SK-N-SH treated with all-trans-retinoic acid at 6 μM for 48 hours (cell line): ENCODE measurements at regions not wholly inside any gene's neighbourhood (a gene's known extent, or its start where the extent isn't known, plus 50 kb on each side); places are given as distances from the start of the nearest gene placed in this dataset.

Experiments
- CSRNP3 ChIP-seq: fragments of 250-450 bp; sonication (Bioruptor Pico); IDR thresholded peaks from 2 replicates; pipeline ENCODE4 v1.5.1; 2021; ENCODE audit warnings: mild to moderate bottlenecking, moderate library complexity
- PATZ1 ChIP-seq: fragments of 250-450 bp; sonication (Bioruptor Pico); IDR thresholded peaks from 2 replicates; pipeline ENCODE4 v1.8.0; 2020; ENCODE audit warnings: mild to moderate bottlenecking, moderate library complexity, borderline replicate concordance
- POU6F1 ChIP-seq: fragments of 250-450 bp; sonication (Bioruptor Pico); IDR thresholded peaks from 2 replicates; pipeline ENCODE4 v1.8.0; 2021; ENCODE audit warnings: low read depth, mild to moderate bottlenecking, moderate library complexity, borderline replicate concordance
- RARB ChIP-seq: fragments of 250-450 bp; sonication (Bioruptor Pico); IDR thresholded peaks from 2 replicates; pipeline ENCODE4 v1.8.0; 2021; ENCODE audit warnings: mild to moderate bottlenecking, moderate library complexity

GRCh38 chr5:91266184-91266705 lies 116.9 kb downstream of the ARRDC3 start:
- no peak for TF ChIP-seq RARB (CRISPR knock-in tag)
- TF ChIP-seq PATZ1 (CRISPR knock-in tag): no peak
- no peak for TF ChIP-seq CSRNP3 (CRISPR knock-in tag)
- no peak for TF ChIP-seq POU6F1 (CRISPR knock-in tag)
